GM18858 (cell line): ENCODE measurements at regions not wholly inside any gene's neighbourhood (a gene's known extent, or its start where the extent isn't known, plus 50 kb on each side); places are given as distances from the start of the nearest gene placed in this dataset.
"Not testable (repeated sequence)": the region's sequence is repeated elsewhere in the genome, so short reads cannot be mapped to it uniquely, and the experiment has no call there.

ENCODE experiments used
- ATAC-seq: cut with Tn5 transposase; IDR thresholded peaks from one replicate; pipeline ENCODE4 v1.9.1; 2021; ENCODE audit not compliant: unreplicated experiment

DNA sequence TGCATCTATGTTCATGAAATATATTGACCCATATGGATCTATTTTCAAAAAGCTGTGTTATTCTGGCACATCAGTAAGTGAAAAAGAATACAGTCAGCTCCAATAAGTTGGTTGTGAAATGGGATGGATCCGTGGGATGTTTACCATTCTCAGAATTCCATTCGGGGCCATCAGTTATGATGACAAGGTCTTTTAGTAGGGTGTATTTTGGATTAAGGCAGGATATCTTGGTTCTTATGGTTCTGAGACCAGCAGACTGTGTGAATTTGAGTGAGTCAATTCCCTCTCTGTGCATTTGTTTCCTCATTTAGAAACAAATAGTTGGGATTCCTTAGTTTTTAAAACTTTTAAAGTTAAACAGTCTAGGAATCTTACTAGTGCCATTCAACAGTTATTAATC, 287.4 kb downstream of the CD109 start:
- ATAC-seq, result no peak

DNA sequence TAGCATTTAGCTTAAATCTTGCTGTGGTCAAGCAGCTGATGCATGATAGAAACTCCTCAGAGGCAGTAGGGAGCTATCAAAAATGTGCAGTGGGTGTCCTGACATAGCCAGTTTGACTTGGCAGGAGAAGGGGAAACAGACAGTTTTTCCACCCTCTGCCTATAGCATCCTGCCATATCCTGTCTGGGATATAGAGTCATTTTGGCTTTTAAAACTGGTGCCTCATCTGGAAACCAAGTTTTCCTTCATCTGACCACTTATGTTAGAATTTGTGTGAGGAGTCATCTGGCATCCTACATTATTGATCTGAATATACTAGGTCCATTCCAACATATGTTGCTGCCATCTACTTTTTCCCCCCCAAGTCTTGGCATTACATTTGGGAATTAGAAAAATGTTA, 284.1 kb downstream of the CD109 start:
- no peak for ATAC-seq

GRCh38 chr6:73978330-73978729, 282.3 kb downstream of the CD109 start:
- ATAC-seq, result no peak

DNA sequence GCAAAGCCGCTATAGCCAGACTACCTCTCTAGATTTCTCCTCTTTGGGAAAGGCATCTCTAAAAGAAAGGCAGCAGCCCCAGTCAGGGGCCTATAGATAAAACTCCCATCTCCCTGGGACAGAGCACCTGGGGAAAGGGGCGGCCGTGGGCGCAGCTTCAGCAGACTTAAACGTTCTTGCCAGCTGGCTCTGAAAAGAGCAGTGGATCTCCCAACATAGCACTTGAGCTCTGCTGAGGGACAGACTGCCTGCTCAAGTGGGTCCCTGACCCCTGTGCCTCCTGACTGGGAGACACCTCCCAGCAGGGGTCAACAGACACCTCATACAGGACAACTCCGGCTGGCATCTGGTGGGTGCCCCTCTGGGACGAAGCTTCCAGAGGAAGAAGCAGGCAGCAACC, 276.5 kb downstream of the CD109 start:
- ATAC-seq, result not testable (repeated sequence)

GRCh38 chr6:73969971-73970970, 274.3 kb downstream of the CD109 start:
- no peak for ATAC-seq

DNA sequence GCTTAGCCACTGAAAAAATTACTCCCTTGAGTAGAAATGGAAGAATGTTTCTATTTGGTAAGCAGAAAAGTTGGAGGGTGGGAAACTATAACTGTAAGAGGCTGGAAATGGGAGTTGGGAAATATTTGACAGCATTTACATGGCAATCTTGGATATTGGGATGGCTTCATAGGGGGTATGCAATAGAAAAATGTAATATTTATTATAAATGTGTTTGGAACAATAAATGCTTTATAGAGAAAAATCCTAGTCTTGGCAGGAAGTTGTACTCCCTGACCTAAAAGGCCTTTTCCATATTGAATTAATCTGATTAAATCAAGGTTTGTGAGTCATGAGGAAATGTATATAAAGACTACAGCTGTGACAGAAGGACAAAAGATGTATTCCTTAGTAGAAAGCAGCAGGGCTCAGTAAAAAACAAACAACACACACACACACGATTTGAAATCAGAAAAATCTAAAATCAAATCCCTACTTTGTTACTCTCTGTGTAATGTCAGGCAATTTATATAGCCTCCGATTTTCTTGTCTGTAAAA, 272.3 kb downstream of the CD109 start:
- ATAC-seq, result no peak

DNA sequence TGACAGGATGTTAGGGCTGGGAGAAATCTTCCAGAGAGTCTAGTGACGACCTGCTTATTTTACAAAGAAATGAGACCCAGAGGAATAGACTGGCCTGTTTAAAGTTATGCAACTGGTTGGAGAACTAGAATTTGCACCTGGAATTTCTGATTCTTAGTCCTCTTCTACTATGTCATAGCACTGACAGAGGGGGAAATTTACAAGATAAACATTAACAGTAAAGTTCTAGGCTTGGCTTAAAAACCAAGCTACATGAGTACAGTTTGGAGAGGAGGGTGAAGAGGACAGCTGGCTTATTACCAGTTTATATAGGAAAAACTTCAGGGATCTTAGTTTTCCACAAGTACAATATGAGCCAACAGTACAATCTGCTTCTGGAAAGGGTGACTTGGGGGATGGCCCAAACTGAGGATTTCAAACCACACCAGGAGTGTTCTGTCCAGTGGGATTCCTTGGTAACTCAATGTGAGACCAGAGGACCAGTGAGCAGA, 269.6 kb downstream of the CD109 start:
- ATAC-seq, result no peak

- ATAC-seq, result no peak
These were observed 268.3 kb downstream of the CD109 start for GRCh38 chr6:73964241-73964854.

DNA sequence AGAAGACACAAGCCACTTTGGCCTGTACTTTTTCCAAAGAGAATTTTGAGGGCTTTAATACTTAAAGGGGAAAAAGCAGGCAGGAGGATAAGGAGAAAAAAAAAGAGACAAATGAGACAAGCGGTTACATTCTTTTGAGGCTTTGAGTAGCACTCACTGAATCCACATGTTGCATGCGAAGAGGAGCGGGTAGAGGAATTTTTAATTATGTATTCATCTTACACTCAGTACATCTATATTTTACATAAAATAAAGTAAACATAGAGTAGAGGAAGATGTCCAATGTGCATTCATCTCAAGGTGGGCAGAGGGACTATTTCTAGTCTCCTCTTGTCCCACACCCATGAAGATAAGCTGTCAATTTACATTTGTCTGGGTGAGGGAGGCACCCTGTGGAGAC, 266.9 kb downstream of the CD109 start:
- ATAC-seq, result no peak

DNA sequence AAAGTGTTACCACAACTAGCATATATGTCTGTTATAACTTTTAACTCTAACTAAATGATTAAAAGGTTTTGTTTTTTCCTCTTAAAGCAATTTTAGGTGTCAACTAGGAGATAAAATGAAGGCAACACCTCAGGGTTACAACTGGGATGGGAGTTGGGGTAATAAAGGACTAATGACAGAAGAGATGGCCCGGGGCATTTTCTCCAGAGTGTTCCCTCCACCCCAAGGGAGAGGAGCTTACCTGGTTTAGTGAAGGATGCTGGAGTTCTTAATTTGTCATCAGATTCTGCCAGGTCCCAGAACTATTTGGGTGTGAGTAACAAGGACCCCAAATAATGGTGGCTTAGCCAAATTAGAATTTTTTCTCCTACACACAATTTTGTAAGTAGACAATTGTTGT, 260.3 kb downstream of the CD109 start:
- ATAC-seq, result no peak

- ATAC-seq, result no peak
These were observed 259.8 kb downstream of the CD109 start for GRCh38 chr6:73955800-73956199.

DNA sequence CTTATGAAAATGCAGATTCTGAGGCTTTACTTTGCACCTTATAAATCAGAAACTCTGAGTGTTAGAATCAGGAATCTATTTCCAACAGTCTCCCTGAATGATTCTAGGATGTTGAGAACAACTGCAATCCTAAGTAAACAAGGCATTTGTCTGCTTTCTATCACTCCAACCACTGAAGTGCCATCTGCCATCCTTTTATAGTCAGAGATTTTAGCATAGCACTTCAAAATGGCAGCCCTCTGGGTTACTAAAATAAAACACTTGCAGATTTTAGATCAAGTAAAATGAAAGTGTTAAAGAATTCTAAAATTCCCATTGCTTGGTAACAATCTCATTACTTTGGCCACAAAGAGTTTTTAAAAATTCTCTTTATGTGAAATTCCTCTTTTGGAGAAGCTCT, 258.9 kb downstream of the CD109 start:
- no peak for ATAC-seq

- ATAC-seq, result no peak
These were observed 255.2 kb downstream of the CD109 start for GRCh38 chr6:73951183-73951582.

GRCh38 chr6:73943930-73944652, 248.1 kb downstream of the CD109 start:
- ATAC-seq, result no peak

GRCh38 chr6:73943411-73943810, 247.4 kb downstream of the CD109 start:
- no peak for ATAC-seq

GRCh38 chr6:73942592-73943186, 246.7 kb downstream of the CD109 start:
- ATAC-seq, result no peak

DNA sequence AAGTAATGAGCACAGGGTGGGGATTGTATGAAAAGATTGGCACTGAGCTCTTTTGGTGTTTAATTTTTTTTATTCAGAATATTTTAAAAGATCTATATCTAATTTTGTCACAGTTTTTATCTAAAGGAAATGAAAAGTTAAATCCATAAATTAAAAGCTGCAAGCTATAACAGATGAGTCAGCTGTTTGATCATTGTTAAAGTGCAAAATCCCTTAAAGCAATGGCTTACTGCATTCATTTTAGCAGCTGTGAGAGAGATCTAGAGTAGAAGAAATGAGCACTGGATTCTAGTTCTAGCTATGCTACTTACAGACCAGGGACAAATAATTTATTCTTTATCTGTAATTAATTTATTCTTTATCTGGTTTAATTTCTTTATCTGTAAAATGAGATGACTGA, 245.9 kb downstream of the CD109 start:
- ATAC-seq, result no peak

- ATAC-seq, result no peak
These were observed 241.8 kb downstream of the CD109 start for GRCh38 chr6:73937805-73938204.

DNA sequence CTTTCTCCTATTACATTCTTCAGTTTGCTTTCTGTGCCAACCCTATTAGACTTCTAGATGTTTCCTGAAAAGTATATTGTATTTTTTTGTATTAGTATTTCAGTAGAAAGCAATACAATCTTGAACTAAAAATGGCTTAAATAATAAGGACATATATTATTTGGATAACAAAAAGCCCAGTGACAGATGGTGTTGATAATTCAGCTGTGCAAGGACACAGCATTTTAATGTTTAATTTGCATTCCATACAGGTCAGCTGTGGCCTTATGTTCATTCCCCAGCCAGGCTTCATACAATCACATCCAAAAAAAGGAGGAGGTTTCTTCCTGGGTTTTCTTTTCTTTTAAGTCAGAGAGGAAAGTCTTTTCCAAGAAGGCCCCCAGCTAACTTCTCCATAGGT, 236.9 kb downstream of the CD109 start:
- ATAC-seq, result no peak

DNA sequence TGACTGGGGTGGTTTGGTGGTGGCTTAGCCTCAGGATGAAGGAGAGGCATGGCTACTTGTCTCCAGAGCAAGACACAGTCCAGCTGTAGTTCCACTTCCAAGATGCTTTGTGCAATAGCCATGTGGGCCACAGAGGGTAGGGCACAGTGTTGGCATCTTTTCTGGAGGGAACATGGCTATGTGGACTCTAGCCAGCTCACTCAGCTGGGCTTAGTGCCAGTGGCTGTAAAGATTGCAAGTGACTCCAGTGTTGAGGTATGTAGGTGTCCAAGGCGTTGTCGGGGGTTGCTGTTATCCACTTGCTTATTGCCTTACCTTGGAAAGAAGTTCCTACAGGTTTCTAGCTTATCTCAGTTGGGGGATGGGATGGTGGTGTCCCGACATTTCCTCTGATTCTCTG, 233.4 kb downstream of the CD109 start:
- no peak for ATAC-seq

DNA sequence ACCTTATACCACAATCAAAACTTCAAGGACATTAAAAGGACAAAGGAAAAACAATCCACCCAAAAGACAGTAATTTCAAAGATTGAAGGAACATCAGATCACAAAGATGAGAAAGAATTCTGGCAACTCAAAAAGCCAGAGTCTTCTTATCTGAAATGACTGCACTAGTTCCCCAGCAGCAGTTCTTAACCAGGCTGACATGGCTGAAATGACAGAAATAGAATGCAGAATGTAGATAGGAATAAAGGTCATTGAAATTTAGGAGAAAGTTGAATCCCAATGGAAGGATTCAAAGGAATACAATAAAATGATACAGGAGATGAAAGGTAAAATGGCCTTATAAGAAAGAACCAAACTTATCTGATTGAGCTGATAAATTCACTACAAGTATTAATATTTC, 231.4 kb downstream of the CD109 start:
- no peak for ATAC-seq
